ENCODE measurements at regions not wholly inside any gene's neighbourhood (a gene's known extent, or its start where the extent isn't known, plus 50 kb on each side); places are given as distances from the start of the nearest gene placed in this dataset.
"Not testable (repeated sequence)": the region's sequence is repeated elsewhere in the genome, so short reads cannot be mapped to it uniquely, and the experiment has no call there.

GRCh38 chr4:170581322-170581721 lies 491.6 kb upstream of the AADAT start:
- Mint-ChIP-seq H3K4me1 (ENCODE audit: low read depth) (no peaks in the 10 kb centered on the region), H3K27ac (no peak overlapping the region), H3K4me3 (no peak overlapping the region), H3K9me3 (peaks cover 13% of the 10 kb centered on the region), H3K36me3 (ENCODE audit: low read depth) (no peaks in the 10 kb centered on the region), H3K27me3 (ENCODE audit: low read depth) (no peaks in the 10 kb centered on the region)
- no peak for DNase-seq (ENCODE audit: low spot score)

- no peak overlapping the region for H3K27ac Mint-ChIP-seq
- no peaks in the 10 kb centered on the region for H3K36me3 Mint-ChIP-seq (ENCODE audit: low read depth)
- no peak for DNase-seq (ENCODE audit: low spot score)
- H3K9me3 Mint-ChIP-seq: peaks cover 13% of the 10 kb centered on the region
- H3K4me3 Mint-ChIP-seq: no peak overlapping the region
- no peaks in the 10 kb centered on the region for H3K4me1 Mint-ChIP-seq (ENCODE audit: low read depth)
- no peaks in the 10 kb centered on the region for H3K27me3 Mint-ChIP-seq (ENCODE audit: low read depth)
Measured at GRCh38 chr4:170580651-170581050, 490.9 kb upstream of the AADAT start.

- DNase-seq (ENCODE audit: low spot score): no peak
- Mint-ChIP-seq H3K9me3 (peaks cover 7% of the 10 kb centered on the region), H3K27me3 (ENCODE audit: low read depth) (no peaks in the 10 kb centered on the region), H3K36me3 (ENCODE audit: low read depth) (no peaks in the 10 kb centered on the region), H3K4me3 (no peak overlapping the region), H3K4me1 (ENCODE audit: low read depth) (no peaks in the 10 kb centered on the region), H3K27ac (no peak overlapping the region)
Measured at GRCh38 chr4:170538821-170539473, 449.2 kb upstream of the AADAT start.

- H3K4me1 Mint-ChIP-seq (ENCODE audit: low read depth): no peaks in the 10 kb centered on the region
- H3K9me3 Mint-ChIP-seq: no peaks in the 10 kb centered on the region
- H3K36me3 Mint-ChIP-seq (ENCODE audit: low read depth): no peaks in the 10 kb centered on the region
- no peaks in the 10 kb centered on the region for H3K27me3 Mint-ChIP-seq (ENCODE audit: low read depth)
- no peak overlapping the region for H3K4me3 Mint-ChIP-seq
- no peak overlapping the region for H3K27ac Mint-ChIP-seq
- DNase-seq (ENCODE audit: low spot score): no peak
Measured at GRCh38 chr4:170529748-170530722, 440.3 kb upstream of the AADAT start.

- Mint-ChIP-seq H3K4me3 (no peak overlapping the region), H3K4me1 (ENCODE audit: low read depth) (no peaks in the 10 kb centered on the region), H3K36me3 (ENCODE audit: low read depth) (no peaks in the 10 kb centered on the region), H3K9me3 (no peaks in the 10 kb centered on the region), H3K27ac (no peak overlapping the region), H3K27me3 (ENCODE audit: low read depth) (no peaks in the 10 kb centered on the region)
- DNase-seq (ENCODE audit: low spot score): no peak
Measured at GRCh38 chr4:170526471-170526870, 436.7 kb upstream of the AADAT start.

- Mint-ChIP-seq H3K9me3 (no peaks in the 10 kb centered on the region), H3K27ac (no peak overlapping the region), H3K4me3 (no peak overlapping the region), H3K4me1 (ENCODE audit: low read depth) (no peaks in the 10 kb centered on the region), H3K36me3 (ENCODE audit: low read depth) (no peaks in the 10 kb centered on the region), H3K27me3 (ENCODE audit: low read depth) (no peaks in the 10 kb centered on the region)
- no peak for DNase-seq (ENCODE audit: low spot score)
Measured at GRCh38 chr4:170522427-170522970, 432.7 kb upstream of the AADAT start.

- H3K36me3 Mint-ChIP-seq (ENCODE audit: low read depth): no peaks in the 10 kb centered on the region
- DNase-seq (ENCODE audit: low spot score): no peak
- H3K27me3 Mint-ChIP-seq (ENCODE audit: low read depth): no peaks in the 10 kb centered on the region
- no peaks in the 10 kb centered on the region for H3K4me1 Mint-ChIP-seq (ENCODE audit: low read depth)
- H3K27ac Mint-ChIP-seq: no peak overlapping the region
- H3K4me3 Mint-ChIP-seq: no peak overlapping the region
- no peaks in the 10 kb centered on the region for H3K9me3 Mint-ChIP-seq
Measured at GRCh38 chr4:170497689-170498088, 407.9 kb upstream of the AADAT start.

GRCh38 chr4:170497112-170497511 lies 407.4 kb upstream of the AADAT start:
- Mint-ChIP-seq H3K9me3 (no peaks in the 10 kb centered on the region), H3K27ac (no peak overlapping the region), H3K4me1 (ENCODE audit: low read depth) (no peaks in the 10 kb centered on the region), H3K4me3 (peak overlapping the region; percentile 74), H3K36me3 (ENCODE audit: low read depth) (no peaks in the 10 kb centered on the region), H3K27me3 (ENCODE audit: low read depth) (no peaks in the 10 kb centered on the region)
- no peak for DNase-seq (ENCODE audit: low spot score)

GRCh38 chr4:170491981-170492380 lies 402.2 kb upstream of the AADAT start:
- Mint-ChIP-seq H3K4me1 (ENCODE audit: low read depth) (no peaks in the 10 kb centered on the region), H3K27ac (no peak overlapping the region), H3K4me3 (no peak overlapping the region), H3K27me3 (ENCODE audit: low read depth) (no peaks in the 10 kb centered on the region), H3K36me3 (ENCODE audit: low read depth) (no peaks in the 10 kb centered on the region), H3K9me3 (no peaks in the 10 kb centered on the region)
- DNase-seq (ENCODE audit: low spot score): no peak

GRCh38 chr4:170476351-170476750 lies 386.6 kb upstream of the AADAT start:
- H3K9me3 Mint-ChIP-seq: peaks cover 2% of the 10 kb centered on the region
- no peaks in the 10 kb centered on the region for H3K36me3 Mint-ChIP-seq (ENCODE audit: low read depth)
- H3K4me3 Mint-ChIP-seq: no peak overlapping the region

GRCh38 chr4:170465429-170465828 lies 375.7 kb upstream of the AADAT start:
- DNase-seq (ENCODE audit: low spot score): no peak
- Mint-ChIP-seq H3K27ac (no peak overlapping the region), H3K4me1 (ENCODE audit: low read depth) (no peaks in the 10 kb centered on the region), H3K9me3 (peaks cover 3% of the 10 kb centered on the region), H3K27me3 (ENCODE audit: low read depth) (no peaks in the 10 kb centered on the region), H3K36me3 (ENCODE audit: low read depth) (no peaks in the 10 kb centered on the region), H3K4me3 (no peak overlapping the region)

More at GRCh38 chr4:170476351-170476750, 386.6 kb upstream of the AADAT start:
- H3K4me1 Mint-ChIP-seq (ENCODE audit: low read depth): no peaks in the 10 kb centered on the region
- DNase-seq (ENCODE audit: low spot score): no peak
- no peaks in the 10 kb centered on the region for H3K27me3 Mint-ChIP-seq (ENCODE audit: low read depth)
- H3K27ac Mint-ChIP-seq: no peak overlapping the region

- Mint-ChIP-seq H3K27me3 (ENCODE audit: low read depth) (no peaks in the 10 kb centered on the region), H3K4me1 (ENCODE audit: low read depth) (no peaks in the 10 kb centered on the region), H3K36me3 (ENCODE audit: low read depth) (no peaks in the 10 kb centered on the region), H3K4me3 (no peak overlapping the region), H3K27ac (no peak overlapping the region), H3K9me3 (peaks cover 3% of the 10 kb centered on the region)
- no peak for DNase-seq (ENCODE audit: low spot score)
Measured at GRCh38 chr4:170464614-170465197, 374.9 kb upstream of the AADAT start.

GRCh38 chr4:170446782-170447181 lies 357.0 kb upstream of the AADAT start:
- no peaks in the 10 kb centered on the region for H3K36me3 Mint-ChIP-seq (ENCODE audit: low read depth)
- no peak overlapping the region for H3K4me3 Mint-ChIP-seq
- H3K27ac Mint-ChIP-seq: no peak overlapping the region
- no peak for DNase-seq (ENCODE audit: low spot score)
- peaks cover 4% of the 10 kb centered on the region for H3K9me3 Mint-ChIP-seq
- no peaks in the 10 kb centered on the region for H3K4me1 Mint-ChIP-seq (ENCODE audit: low read depth)
- H3K27me3 Mint-ChIP-seq (ENCODE audit: low read depth): no peaks in the 10 kb centered on the region

- H3K27ac Mint-ChIP-seq; H3K27me3 Mint-ChIP-seq (ENCODE audit: low read depth); H3K4me3 Mint-ChIP-seq; H3K4me1 Mint-ChIP-seq (ENCODE audit: low read depth); DNase-seq (ENCODE audit: low spot score); H3K36me3 Mint-ChIP-seq (ENCODE audit: low read depth); H3K9me3 Mint-ChIP-seq: not testable (repeated sequence)
Measured at GRCh38 chr4:170441146-170441545, 351.4 kb upstream of the AADAT start.
